Stimulated activated CD8-positive, alpha-beta memory T cell treated with anti-CD3 and anti-CD28 coated beads, Interleukin-2, amount 100 ng/mL, for 48 hours (primary cell): ENCODE measurements at regions not wholly inside any gene's neighbourhood (a gene's known extent, or its start where the extent isn't known, plus 50 kb on each side); places are given as distances from the start of the nearest gene placed in this dataset.
"Not testable (repeated sequence)": the region's sequence is repeated elsewhere in the genome, so short reads cannot be mapped to it uniquely, and the experiment has no call there.

Source experiments
- DNase-seq, 2 donors: peaks; one replicate each; pipeline ENCODE4 v3.0.0-alpha.2; 2020; ENCODE audit warnings: low read depth in 2 of 2

- DNase-seq: peak; percentile 3 to 30
These were observed 324.5 kb downstream of the TBL1XR1 start for GRCh38 chr3:176872771-176873209.

GRCh38 chr3:176870451-176870850 lies 326.8 kb downstream of the TBL1XR1 start:
- DNase-seq: no peak

DNA sequence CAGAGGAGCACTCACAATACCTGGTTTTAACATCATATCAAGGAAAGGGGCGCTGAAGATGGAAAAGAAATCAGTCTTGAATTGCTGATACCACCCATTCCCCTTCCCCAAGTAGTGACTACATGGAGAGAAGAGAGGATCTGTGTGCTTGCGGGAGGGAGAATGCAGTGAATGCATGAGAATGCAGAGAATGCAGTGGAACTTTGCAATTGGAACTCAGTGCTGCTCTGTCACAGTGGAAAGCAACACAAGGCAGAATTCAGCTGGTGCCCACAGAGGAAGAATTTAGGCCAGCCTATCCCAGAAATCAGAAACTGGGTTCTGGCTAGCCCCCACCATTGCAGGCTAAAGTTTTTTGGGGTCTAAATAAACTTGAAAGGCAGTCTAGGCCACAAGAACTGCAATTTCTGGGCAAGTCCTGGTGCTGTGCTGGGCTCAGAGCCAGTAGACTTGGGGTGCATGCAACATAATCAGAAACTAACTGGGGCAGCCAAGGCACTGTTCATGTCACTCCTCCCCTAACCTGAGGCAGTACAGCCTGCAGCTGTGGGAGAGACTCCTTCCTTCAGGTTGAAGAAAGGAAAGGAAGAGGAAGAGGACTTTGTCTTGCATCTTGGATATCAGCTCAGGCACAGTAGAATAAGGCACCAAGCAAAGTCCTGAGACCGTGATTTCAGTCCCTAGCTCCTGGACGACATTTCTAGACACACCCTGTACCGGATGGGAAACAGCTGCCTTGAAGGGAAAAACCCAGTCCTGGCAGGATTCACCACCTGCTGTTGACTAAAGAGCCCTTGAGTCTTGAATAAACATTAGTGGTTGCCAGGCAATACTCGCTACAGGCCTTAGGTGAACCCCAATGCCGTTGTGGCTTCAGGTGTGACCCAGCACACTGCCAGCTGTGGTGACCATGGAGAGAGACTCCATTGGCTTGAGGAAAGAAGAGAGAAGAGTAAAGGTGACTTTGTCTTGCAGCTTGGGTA lies 329.3 kb downstream of the TBL1XR1 start:
- no peak for DNase-seq

DNA sequence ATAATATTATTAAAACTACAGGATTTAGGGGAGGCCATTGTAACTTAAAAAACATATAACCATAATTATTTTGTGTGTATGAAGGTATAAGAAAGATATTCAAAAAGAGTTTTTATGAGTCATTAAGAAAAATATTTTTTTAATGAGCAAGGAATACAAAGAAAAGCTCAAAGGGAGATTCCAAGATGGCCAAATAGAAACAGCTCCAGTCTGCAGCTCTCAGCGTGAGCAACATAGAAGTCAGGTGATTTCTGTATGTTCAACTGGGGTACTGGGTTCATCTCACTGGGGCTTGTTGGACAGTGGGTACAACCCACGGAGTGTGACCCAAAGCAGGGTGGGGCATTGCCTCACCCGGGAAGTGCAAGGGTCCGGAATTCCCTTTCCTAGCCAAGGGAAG lies 336.1 kb downstream of the TBL1XR1 start:
- no peak for DNase-seq

GRCh38 chr3:176856721-176857120 lies 340.6 kb downstream of the TBL1XR1 start:
- DNase-seq: no peak

- no peak for DNase-seq
These were observed 341.3 kb downstream of the TBL1XR1 start for GRCh38 chr3:176855901-176856486.

DNA sequence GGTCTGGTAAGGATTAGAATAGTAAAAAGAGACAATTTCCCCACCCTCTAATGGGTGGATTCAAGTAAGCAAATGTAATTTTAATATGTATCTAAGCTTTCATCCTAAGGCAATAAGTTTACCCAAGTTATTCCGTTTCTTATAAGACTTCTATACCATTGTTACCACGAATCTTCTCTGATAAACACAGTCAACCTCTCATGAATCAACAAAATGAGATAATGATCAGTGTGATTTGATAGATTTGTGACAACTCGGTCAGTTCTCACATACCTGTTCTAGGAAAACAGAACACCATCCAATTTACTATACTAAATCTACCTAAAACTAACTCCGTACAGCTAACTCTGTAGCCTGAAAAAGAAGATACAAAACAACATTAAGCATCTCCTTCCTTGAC lies 342.1 kb downstream of the TBL1XR1 start:
- no peak for DNase-seq

- no peak for DNase-seq
These were observed 346.8 kb downstream of the TBL1XR1 start for GRCh38 chr3:176850498-176850897.

DNA sequence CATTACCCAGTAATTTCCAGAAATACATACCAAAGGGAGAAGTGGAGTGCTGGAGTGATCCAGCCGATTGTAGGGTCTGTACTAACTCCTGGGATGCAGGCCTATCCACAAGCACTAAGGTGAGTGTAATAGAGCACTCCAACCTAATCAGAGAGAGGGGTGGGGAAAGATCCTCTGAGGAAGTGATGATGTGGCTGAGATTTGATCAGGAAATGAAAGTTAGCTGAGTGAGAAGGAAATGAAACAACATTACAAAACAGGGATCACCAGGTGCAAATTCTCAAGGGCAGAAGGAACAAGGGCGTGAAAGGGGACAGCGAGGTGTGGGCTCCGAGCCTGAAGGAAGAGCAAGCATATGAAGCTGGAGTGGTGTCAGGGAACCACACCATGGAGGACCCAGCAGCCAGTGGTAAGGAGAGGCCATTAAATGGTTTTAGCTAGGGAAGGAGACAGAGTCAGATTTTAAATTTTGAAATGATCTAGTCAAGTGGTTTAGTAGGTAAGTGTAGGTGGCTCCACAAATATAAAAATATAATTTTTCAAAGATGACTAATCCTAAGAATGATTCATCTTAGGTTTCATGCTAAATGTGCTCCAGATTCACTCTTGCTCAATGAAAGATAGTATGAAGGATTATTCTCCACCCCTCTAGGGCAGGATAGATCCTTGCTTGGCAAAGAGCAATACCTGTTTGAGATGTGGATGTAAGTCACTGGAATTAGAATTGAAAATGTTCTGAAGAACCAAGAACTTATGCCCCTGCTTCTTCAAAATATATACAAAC lies 348.7 kb downstream of the TBL1XR1 start:
- DNase-seq: no peak

GRCh38 chr3:176842914-176843313 lies 354.4 kb downstream of the TBL1XR1 start:
- DNase-seq: no peak

GRCh38 chr3:176840641-176841286 lies 356.5 kb downstream of the TBL1XR1 start:
- DNase-seq: no peak

- no peak for DNase-seq
These were observed 357.4 kb downstream of the TBL1XR1 start for GRCh38 chr3:176839901-176840300.

DNA sequence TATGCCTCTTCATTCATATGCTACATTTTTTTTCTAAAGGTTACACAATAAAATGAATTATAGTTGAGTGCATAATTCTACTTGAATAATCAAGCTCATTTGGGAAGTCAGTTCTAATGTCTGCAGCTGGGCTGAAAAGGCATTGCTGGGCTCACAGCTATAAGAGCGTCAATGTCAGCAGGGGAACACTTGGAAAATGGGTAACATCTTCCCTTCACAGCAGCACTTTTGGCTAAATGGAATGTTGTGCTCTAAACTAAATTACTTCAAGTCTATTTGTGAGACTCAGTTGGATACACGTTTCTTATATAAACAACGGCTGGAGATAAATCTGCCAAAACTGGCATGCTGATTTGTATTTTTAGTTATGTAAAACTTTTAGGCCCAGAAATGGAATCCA lies 357.8 kb downstream of the TBL1XR1 start:
- DNase-seq: no peak

GRCh38 chr3:176827244-176827643 lies 370.0 kb downstream of the TBL1XR1 start:
- DNase-seq: not testable (repeated sequence)

GRCh38 chr3:176824811-176825210 lies 372.5 kb downstream of the TBL1XR1 start:
- DNase-seq: no peak

GRCh38 chr3:176820764-176821163 lies 376.5 kb downstream of the TBL1XR1 start:
- no peak for DNase-seq

GRCh38 chr3:176816937-176817336 lies 380.3 kb downstream of the TBL1XR1 start:
- no peak for DNase-seq

DNA sequence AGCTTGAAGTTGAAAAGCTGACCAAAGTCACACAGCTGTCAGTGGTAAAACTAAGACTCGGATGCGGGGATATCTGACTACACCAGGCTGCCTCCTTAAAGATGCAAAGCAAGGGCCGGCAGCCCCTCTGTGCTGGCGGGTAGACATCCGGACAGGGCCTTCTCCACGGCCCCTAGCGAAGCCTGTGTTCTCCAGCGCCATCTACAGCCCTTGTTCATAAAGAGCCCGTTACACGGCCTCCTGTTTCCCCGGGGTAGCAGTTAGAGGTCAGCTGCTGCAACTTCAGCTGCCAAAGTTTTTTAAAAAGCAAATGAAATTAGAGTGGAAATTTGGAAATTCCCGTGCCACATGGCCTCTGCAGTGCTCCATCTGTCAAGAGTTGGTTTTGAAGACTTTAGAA lies 383.0 kb downstream of the TBL1XR1 start:
- peak in 1 of 2 donors; percentile 10 for DNase-seq

DNA sequence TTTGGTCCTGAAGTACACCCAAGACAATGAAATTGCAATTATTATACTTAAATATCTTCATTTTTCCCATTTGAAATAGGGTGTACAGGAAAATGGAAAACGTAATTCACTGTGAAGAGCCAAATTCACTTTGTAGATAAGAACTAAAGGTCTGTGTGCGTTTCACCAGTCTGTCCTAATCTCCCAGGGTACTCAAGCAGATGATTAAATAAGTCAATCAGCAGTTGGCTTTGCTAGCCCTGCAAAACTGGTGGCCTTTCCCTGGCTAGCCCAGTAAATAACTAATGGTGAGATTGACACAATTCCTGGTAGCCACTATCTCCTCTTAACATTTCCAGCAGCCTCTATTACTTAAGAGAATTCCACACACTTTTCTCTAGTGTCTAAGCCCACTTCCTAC lies 389.3 kb downstream of the TBL1XR1 start:
- no peak for DNase-seq

DNA sequence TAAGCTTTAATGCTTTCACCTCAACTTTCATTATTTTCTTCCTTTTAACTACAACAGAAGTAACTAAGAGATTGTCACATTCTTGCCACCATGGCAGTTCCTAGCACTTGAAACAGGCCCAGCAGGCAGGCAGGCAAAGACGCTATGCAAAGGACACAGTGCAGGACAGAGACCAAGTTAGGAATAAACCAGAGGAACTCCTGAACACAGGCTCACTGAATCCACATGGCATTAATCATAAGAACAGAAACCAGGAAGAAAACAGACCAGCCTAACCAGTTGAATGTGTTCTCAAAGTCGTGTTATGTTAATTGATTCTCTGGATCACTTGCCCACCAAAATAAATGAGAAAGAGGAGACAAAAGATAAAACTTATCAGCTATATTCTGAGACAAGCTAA lies 397.6 kb downstream of the TBL1XR1 start:
- DNase-seq: no peak

DNA sequence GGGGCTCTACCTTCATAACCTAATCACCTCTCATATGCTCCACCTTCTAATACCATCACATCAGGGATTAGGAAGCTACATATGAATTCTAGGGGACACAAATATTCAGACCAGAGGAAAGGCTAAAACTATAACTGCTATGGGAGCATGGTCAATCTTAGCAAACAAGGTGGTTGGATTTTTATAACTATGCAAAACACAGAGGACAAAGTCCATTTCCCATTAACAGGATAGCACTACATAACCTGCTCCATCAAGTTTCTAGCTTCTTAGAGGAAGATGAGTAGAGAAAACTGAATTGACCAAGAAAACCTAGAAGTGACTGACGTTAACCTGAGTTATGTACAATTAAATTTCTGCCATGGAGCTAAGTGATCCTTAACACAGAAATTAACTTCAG lies 398.6 kb downstream of the TBL1XR1 start:
- DNase-seq: no peak

GRCh38 chr3:176796371-176796770 lies 400.9 kb downstream of the TBL1XR1 start:
- DNase-seq: no peak
